ENCODE measurements at regions not wholly inside any gene's neighbourhood (a gene's known extent, or its start where the extent isn't known, plus 50 kb on each side); places are given as distances from the start of the nearest gene placed in this dataset.

- no peak for DNase-seq
Measured at GRCh38 chr4:104901961-104902605, 244.6 kb upstream of the TET2 start.

DNA sequence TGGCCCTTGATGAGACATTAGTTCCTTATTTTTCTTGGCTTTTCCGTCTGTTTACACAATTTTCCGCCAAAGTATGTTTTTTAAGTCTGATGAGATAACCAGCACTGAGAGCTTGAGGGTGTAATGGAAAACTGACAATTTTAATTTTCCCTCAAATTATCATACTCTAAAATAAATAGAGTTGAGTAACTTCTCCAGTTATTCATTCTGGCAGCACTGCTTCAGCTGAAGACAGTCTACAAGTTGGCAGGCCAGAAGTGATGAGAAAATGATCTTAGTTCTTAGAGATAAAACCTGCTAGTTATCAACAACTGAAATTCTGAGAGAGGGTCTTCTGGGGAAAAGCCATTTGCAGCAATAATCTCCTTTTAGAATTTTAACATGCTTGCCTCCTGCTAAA is 241.6 kb upstream of the TET2 start:
- no peak for DNase-seq

DNA sequence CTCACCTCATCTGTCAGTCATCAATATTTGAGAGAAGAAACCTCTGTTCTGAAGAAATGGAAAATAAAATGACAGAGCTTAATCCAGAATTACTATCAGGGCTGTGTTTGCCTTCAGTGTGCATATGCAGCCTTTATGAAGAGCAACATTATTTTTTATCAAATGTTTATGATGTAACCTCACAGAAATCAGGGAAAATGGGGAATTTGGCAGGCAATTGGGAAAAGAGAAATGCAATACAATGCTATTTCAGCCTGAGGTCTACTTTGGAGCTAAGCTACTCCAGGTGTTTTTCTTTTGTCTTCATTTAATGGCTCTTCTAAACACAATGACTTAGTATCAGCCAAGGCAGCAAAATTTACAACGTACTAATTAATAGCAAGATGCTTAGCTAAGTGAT is 241.1 kb upstream of the TET2 start:
- DNase-seq: no peak

- DNase-seq: no peak
Measured at GRCh38 chr4:104906276-104906675, 240.4 kb upstream of the TET2 start.

GRCh38 chr4:104907074-104907649 is 239.5 kb upstream of the TET2 start:
- DNase-seq: no peak

DNA sequence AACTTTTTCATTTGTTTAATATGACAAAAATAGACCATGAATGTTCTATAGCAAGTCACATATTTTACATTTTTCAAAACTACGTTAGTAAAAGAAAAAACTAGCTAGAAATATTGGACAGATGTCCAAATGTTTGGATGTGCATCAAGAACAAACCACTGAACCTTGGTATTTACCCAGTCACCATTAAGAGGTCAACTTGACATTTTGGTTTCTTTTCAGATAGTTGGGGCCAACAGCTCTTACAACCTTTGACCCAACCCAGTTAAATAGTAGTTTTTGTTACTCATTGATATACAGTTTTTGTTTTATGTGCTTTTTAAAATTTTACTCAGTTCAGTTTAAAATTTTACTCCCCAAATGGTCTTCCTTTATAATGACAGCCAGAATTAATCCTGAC is 238.7 kb upstream of the TET2 start:
- DNase-seq: no peak

GRCh38 chr4:104909376-104909775 is 237.3 kb upstream of the TET2 start:
- DNase-seq: no peak

DNA sequence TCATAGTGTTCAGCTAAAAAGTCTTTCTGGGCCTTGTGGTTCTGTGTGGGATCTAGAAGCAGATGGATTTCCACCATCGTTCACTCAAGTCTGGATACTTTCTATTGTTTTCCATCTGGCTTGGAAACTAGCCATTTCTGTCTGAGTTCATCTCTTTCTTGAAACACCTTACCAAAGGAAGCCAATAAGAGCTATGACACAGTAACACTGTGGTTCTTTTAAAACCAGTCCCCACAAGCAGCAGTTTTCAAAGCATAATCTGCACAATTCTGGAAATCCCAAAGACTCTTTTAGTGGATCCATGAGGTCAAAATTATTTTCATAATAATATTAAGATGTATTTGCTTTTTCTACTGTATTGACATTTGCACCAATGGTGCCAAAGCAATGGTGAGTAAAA is 234.2 kb upstream of the TET2 start:
- DNase-seq: no peak

- no peak for DNase-seq
Measured at GRCh38 chr4:104915373-104915772, 231.3 kb upstream of the TET2 start.

DNA sequence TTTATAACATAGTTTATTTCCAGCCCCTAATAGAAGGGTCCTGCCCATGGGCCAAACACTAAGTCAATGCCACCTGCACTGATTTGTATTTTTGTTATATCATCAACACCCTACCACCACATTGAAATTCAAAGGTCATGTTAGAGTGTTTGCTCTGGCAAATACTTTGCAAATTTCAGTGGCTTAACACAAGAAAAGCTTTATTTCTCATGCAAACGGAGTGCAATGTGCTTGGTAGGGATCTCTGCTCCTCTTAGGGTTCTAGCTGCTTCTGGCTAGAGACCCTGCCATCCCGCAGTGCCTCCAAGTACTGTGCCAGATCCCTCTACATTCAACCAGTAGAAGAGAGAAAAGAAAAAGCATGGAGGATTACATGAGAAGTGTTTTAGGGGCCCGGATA is 230.8 kb upstream of the TET2 start:
- no peak for DNase-seq

- no peak for DNase-seq
Measured at GRCh38 chr4:104919406-104919805, 227.3 kb upstream of the TET2 start.

DNA sequence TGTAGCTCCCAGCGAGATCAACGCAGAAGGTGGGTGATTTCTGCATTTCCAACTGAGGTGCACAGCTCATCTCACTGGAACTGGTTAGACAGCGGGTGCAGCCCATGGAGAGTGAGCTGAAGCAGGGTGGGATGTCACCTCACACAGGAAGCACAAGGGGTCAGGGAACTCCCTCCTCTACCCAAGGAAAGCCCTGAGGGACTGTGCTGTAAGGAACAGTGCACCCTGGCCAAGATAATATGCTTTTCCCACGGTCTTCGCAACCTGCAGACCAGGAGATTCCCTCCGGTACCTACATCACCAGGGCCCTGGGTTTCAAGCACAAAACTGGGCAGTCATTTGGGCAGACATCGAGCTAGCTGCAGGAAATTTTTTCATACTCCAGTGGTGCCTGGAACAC is 216.4 kb upstream of the TET2 start:
- DNase-seq: no peak

GRCh38 chr4:104930745-104931736 is 215.6 kb upstream of the TET2 start:
- DNase-seq: peak; percentile 0

- DNase-seq: no peak
Measured at GRCh38 chr4:104938624-104939023, 208.1 kb upstream of the TET2 start.

- no peak for DNase-seq
Measured at GRCh38 chr4:104940927-104941326, 205.7 kb upstream of the TET2 start.

GRCh38 chr4:104941661-104942062 is 205.0 kb upstream of the TET2 start:
- no peak for DNase-seq

DNA sequence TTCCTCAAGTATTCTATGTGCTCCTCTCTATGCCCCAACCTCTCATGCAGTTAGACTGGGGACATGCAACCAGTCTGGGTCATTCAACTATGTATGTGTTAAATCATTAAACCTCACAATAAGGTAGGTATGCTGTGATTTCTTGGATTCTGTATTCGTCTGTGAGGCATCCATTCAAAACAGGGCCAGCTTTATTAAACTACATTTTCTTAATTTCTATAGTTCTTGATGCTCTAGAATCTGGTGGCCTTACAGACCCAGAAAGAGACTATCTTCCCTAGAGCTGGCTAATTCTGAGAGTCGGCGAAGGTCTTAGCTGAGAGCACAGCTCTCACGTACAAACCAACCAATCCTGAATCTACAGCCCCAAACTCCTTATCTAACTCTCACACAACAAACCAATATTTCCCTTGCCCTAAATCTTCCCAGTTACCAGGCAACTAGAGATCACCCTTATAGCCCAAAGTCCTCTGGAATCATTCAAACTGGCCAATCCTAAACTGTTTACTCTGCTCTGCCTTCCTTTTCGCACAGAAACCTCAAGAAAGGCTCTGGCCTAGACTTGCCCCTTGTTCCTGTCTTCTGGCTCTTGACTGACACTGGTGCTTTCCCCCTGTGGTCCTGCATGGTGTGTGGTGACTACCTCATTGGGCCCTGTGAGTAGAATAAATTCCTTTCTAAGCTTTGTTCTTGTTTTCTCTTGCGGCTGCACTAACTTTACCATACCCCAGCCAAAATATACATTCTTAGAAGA is 203.5 kb upstream of the TET2 start:
- DNase-seq: no peak

- DNase-seq: no peak
Measured at GRCh38 chr4:104944596-104944995, 202.1 kb upstream of the TET2 start.

DNA sequence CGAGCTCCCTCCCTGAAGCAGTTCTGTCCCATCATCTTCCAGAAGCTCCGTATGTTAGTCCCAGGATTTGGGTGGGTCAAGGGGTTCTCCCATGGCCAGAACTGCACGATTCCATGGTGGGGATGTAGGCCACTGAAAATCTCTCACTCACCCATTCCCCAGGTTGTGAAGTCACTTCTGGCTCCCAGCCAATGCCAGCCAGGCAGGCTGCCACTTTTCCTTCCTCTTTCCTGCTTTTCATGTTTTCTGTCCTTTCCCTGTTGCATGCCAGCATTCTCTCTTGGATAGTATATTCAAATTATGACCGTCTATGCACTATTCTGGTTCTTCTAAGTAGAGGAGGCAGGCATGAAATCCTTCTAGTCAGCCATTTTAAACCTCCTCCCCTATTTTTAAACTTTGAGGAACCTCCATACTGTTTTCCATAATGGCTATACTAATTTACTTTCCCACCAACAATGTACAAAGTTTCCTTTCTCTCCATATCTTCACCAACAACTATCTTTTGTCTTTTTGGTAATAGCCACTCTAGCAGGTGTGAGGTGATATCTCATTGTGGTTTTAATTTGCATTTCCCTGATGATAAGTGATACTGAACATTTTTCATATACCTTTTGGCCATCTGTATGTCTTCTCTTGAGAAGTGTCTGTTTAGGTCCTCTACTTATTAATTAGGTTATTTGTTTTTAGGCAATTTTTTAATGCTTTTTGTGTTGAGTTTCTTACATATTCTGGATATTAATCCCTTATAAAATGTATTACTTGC is 182.1 kb upstream of the TET2 start:
- no peak for DNase-seq

DNA sequence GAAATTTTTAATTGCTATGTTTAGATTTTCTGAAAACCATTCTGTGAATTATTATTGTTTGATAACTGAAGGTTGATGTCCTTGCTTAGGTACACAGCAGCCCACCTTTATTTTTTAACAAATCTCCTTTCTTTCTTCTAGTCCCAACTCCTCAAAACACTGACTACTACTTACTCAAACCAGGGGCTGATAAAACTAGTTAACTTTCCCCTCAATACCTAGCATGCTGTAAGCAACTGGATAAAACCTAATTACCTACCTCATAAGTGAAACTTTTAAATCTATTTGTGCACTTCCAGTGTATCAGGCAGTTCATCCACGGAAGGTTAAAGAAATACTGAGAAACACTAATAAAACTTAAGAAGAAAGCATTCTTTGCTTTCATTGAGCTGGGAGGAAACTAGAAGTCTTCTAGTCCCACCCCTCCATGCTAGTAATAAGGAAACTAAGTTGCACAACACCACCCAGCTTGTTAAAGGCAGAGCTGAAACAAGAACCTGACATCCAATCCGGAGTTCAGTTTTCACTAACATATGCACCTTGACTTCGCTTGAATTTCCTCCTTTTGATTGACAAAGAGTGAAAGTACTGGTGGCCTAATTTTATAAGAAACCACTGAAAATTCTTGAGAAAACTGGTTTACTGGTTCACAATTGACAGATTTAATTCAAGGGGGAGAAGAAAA is 180.2 kb upstream of the TET2 start:
- no peak for DNase-seq

DNA sequence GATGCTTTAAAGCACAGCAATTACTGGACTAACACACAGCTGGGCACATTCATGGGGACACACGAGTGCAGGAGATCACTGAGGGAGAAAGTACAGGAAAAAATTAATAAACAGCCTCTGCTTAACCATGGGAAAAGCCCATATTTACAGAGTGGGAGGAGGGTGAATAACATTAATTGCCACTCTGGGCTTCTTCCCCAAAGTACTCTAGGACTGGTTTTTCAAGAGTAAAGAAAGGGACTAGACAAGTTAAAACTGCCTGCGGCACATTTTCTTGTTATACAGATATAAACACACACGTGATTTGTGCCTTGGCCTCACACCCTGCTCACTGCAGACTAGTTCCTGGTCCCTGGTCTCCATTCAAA is 179.7 kb upstream of the TET2 start:
- DNase-seq: no peak
